Mammary epithelial cell (primary cell): ENCODE measurements at regions not wholly inside any gene's neighbourhood (a gene's known extent, or its start where the extent isn't known, plus 50 kb on each side); places are given as distances from the start of the nearest gene placed in this dataset.

Experiments
- EZH2 ChIP-seq: IDR thresholded peaks from 2 replicates; pipeline ENCODE4 v1.6.1; 2012; ENCODE audit warnings: low read length, inconsistent platforms, borderline replicate concordance
- TF ChIP-seq, protein P1 (sequence below), 2 donors: IDR thresholded peaks in 1 of 2; conservative IDR thresholded peaks in 1 of 2; 2 replicates each; pipeline ENCODE4 v1.5.1; 2011 to 2012; ENCODE audit warnings: inconsistent platforms in 2 of 2, low read length in 2 of 2, mild to moderate bottlenecking in 2 of 2, control low read depth in 1 of 2, low read depth in 1 of 2; ENCODE audit not compliant: insufficient read depth in 1 of 2; ENCODE audit errors: extremely low read depth in 1 of 2

DNA sequence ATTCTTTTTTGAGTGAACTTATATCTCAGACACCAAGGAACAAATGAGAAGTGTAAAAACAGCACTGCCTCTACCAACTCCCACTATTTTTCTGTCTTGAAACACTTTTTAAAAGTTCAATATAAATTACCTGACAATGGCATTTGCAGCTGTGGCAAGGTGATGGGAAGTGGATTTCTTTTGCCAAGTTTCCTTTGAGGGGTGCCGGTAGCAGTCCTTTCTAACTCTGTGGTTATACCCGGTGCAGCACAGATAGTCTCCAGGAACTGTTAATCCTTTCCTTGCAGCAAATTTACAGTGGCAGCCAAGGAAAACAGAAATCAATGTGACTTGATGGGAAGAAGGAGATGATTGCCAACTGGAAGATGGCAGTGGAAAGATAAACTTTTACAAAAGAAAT is 243.7 kb downstream of the BCAT1 start:
- TF ChIP-seq, protein P1, sequence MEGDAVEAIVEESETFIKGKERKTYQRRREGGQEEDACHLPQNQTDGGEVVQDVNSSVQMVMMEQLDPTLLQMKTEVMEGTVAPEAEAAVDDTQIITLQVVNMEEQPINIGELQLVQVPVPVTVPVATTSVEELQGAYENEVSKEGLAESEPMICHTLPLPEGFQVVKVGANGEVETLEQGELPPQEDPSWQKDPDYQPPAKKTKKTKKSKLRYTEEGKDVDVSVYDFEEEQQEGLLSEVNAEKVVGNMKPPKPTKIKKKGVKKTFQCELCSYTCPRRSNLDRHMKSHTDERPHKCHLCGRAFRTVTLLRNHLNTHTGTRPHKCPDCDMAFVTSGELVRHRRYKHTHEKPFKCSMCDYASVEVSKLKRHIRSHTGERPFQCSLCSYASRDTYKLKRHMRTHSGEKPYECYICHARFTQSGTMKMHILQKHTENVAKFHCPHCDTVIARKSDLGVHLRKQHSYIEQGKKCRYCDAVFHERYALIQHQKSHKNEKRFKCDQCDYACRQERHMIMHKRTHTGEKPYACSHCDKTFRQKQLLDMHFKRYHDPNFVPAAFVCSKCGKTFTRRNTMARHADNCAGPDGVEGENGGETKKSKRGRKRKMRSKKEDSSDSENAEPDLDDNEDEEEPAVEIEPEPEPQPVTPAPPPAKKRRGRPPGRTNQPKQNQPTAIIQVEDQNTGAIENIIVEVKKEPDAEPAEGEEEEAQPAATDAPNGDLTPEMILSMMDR (conservative IDR thresholded peaks at IDR 0.05 in 1 of 2, IDR thresholded peaks at IDR 0.05 in 1 of 2; ENCODE audit: extremely low read depth in 1 of 2, insufficient read depth in 1 of 2, low read depth in 1 of 2, low read length in 2 of 2) = no peak
- TF ChIP-seq EZH2 = no peak
